ENCODE measurements at regions not wholly inside any gene's neighbourhood (a gene's known extent, or its start where the extent isn't known, plus 50 kb on each side); places are given as distances from the start of the nearest gene placed in this dataset.

- no peak overlapping the region for H3K4me3 ChIP-seq (ENCODE audit: low read depth, low read length)
- TF ChIP-seq, protein P1, sequence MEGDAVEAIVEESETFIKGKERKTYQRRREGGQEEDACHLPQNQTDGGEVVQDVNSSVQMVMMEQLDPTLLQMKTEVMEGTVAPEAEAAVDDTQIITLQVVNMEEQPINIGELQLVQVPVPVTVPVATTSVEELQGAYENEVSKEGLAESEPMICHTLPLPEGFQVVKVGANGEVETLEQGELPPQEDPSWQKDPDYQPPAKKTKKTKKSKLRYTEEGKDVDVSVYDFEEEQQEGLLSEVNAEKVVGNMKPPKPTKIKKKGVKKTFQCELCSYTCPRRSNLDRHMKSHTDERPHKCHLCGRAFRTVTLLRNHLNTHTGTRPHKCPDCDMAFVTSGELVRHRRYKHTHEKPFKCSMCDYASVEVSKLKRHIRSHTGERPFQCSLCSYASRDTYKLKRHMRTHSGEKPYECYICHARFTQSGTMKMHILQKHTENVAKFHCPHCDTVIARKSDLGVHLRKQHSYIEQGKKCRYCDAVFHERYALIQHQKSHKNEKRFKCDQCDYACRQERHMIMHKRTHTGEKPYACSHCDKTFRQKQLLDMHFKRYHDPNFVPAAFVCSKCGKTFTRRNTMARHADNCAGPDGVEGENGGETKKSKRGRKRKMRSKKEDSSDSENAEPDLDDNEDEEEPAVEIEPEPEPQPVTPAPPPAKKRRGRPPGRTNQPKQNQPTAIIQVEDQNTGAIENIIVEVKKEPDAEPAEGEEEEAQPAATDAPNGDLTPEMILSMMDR (IDR thresholded peaks at IDR 0.05; ENCODE audit: borderline replicate concordance, insufficient read depth, low read depth, low read length): no peak
Measured at GRCh38 chr14:104383088-104383995, 196.2 kb upstream of the C14orf180 start.

- TF ChIP-seq, protein P1 (IDR thresholded peaks at IDR 0.05; ENCODE audit: borderline replicate concordance, insufficient read depth, low read depth, low read length): no peak
- H3K4me3 ChIP-seq (ENCODE audit: low read depth, low read length): no peak overlapping the region
Measured at GRCh38 chr14:104383996-104384775, 195.4 kb upstream of the C14orf180 start.

- TF ChIP-seq, protein P1 (IDR thresholded peaks at IDR 0.05; ENCODE audit: borderline replicate concordance, insufficient read depth, low read depth, low read length): no peak
- H3K4me3 ChIP-seq (ENCODE audit: low read depth, low read length): no peak overlapping the region
Measured at GRCh38 chr14:104384776-104385071, 194.8 kb upstream of the C14orf180 start.

DNA sequence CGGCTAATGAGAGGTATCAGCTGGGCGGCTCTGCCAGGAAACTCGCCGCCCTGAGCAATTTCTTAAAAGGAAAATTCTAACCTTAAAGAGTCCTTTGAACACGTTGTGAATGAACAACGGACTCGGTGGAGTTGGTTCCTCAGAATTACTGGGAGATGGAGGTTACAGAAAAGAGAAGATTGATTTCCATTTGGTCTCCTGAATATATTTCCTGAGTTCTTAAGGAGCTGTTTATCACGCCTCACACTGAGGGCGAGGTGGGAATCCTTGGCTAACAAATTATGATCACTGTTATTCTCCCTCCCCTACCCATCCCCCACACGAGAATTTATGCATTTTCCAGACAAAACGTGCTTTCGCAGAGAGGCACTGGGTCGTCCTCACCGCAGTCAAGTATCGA lies 194.5 kb upstream of the C14orf180 start:
- H3K4me3 ChIP-seq (ENCODE audit: low read depth, low read length): no peak overlapping the region
- TF ChIP-seq, protein P1 (IDR thresholded peaks at IDR 0.05; ENCODE audit: borderline replicate concordance, insufficient read depth, low read depth, low read length): no peak

GRCh38 chr14:104385531-104386101 lies 193.9 kb upstream of the C14orf180 start:
- H3K4me3 ChIP-seq (ENCODE audit: low read depth, low read length): no peak overlapping the region
- TF ChIP-seq, protein P1 (IDR thresholded peaks at IDR 0.05; ENCODE audit: borderline replicate concordance, insufficient read depth, low read depth, low read length): no peak

DNA sequence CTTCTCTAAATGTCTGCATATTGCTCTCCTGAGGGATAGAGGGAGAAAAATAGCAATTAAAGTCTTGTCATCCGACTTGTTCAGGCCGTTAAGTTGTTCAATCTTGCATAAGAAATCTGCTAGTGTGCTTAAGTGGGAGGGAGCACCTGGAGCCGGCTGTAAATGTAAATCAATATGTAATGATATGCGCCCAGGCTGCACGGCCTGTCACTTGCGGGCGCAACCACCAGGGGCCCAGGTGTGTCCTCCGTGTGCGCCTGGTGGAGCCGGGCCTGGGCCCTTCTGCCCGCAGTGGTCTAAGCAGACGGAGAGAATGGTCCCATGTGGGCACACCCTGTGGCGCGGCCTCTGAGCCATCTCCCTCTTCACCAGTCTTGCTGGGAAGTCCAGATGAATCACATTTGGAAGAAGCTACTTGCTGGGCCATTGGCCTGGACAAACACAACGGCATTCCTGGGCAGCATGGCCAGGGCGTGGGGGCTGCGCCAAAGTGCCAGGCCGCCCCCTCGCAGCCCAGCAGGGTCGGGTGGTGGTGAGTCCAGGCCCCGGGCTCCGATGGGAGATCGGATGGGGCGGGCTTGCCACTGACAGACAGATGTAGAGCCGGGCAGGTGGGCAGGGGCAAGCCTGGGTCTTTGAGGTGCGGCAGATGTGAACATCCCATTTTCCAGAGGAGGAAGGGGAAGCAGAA lies 193.3 kb upstream of the C14orf180 start:
- no peak overlapping the region for H3K4me3 ChIP-seq (ENCODE audit: low read depth, low read length)
- TF ChIP-seq, protein P1 (IDR thresholded peaks at IDR 0.05; ENCODE audit: borderline replicate concordance, insufficient read depth, low read depth, low read length): peak; percentile 45

Measured in GM12875 (cell line).